Activated B cell treated with CpG ODN at 0.5 μM for 24 hours (primary cell): ENCODE measurements at regions not wholly inside any gene's neighbourhood (a gene's known extent, or its start where the extent isn't known, plus 50 kb on each side); places are given as distances from the start of the nearest gene placed in this dataset.

ENCODE experiments used
- ATAC-seq: fragments of 200-7000 bp; cut with Tn5 transposase; one replicate; pipeline ENCODE4 v1.10.0; 2021; ENCODE audit warnings: low read depth, mild to moderate bottlenecking, moderate library complexity
- CTCF ChIA-PET: fragments of 350-600 bp; sonication (Branson Sonifier 250); formaldehyde crosslinking; loops from one replicate; lab custom pipeline; 2021; ENCODE audit warnings: antibody characterized with exemption; lab: Charles Lee
- POLR2A ChIA-PET: fragments of 350-600 bp; sonication (Branson Sonifier 250); formaldehyde crosslinking; loops from one replicate; lab custom pipeline; 2021; ENCODE audit warnings: antibody characterized with exemption; lab: Charles Lee
- DNase-seq: peaks from one replicate; pipeline ENCODE4 v3.0.0; 2022
- H3K27ac Mint-ChIP-seq: one replicate; pipeline ENCODE4 v1.8.0; 2020; ENCODE audit warnings: mixed read lengths
- H3K27me3 Mint-ChIP-seq: one replicate; pipeline ENCODE4 v1.8.0; 2021; ENCODE audit warnings: mixed read lengths
- H3K36me3 Mint-ChIP-seq: one replicate; pipeline ENCODE4 v1.8.0; 2021; ENCODE audit warnings: low read depth, mixed read lengths
- H3K4me1 Mint-ChIP-seq: one replicate; pipeline ENCODE4 v1.8.0; 2021; ENCODE audit warnings: mixed read lengths
- H3K4me3 Mint-ChIP-seq: one replicate; pipeline ENCODE4 v1.8.0; 2020; ENCODE audit warnings: mild to moderate bottlenecking, mixed read lengths
- H3K9me3 Mint-ChIP-seq: one replicate; pipeline ENCODE4 v1.8.0; 2020; ENCODE audit warnings: mixed read lengths
- CTCF ChIP-seq: fragments of 200-600 bp; IDR thresholded peaks from one replicate; pipeline ENCODE4 v1.8.0; 2022; ENCODE audit warnings: antibody characterized with exemption, mild to moderate bottlenecking
- intact Hi-C: fragments of 100-400 bp; cut with micrococcal nuclease; formaldehyde crosslinking; loops from one replicate; pipeline ENCODE4 v1.15.1; 2024

GRCh38 chr6:4382362-4382853 is 247.0 kb upstream of the ECI2 start:
- intact Hi-C loops = no loop called here
- peaks cover 18% of the 10 kb centered on the region for H3K27me3 Mint-ChIP-seq
- CTCF ChIA-PET = no interaction called here
- H3K4me1 Mint-ChIP-seq = no peaks in the 10 kb centered on the region
- H3K9me3 Mint-ChIP-seq = peaks cover 23% of the 10 kb centered on the region
- POLR2A ChIA-PET = no interaction called here
- TF ChIP-seq CTCF = no peak
- H3K27ac Mint-ChIP-seq = no peak overlapping the region
- H3K4me3 Mint-ChIP-seq = no peak overlapping the region
- DNase-seq = no peak
- ATAC-seq = no peak
- H3K36me3 Mint-ChIP-seq = no peaks in the 10 kb centered on the region

- Mint-ChIP-seq H3K36me3 (no peaks in the 10 kb centered on the region), H3K27me3 (peaks cover 19% of the 10 kb centered on the region), H3K4me1 (no peaks in the 10 kb centered on the region), H3K9me3 (peaks cover 23% of the 10 kb centered on the region), H3K4me3 (no peak overlapping the region), H3K27ac (no peak overlapping the region)
- ATAC-seq (no peak), DNase-seq (no peak)
- ChIA-PET CTCF (no interaction called here), POLR2A (no interaction called here)
- intact Hi-C loops = no loop called here
- no peak for TF ChIP-seq CTCF
Observed at GRCh38 chr6:4381381-4381780, 246.0 kb upstream of the ECI2 start.

GRCh38 chr6:4380881-4381281 is 245.5 kb upstream of the ECI2 start:
- TF ChIP-seq CTCF = no peak
- Mint-ChIP-seq H3K9me3 (peaks cover 23% of the 10 kb centered on the region), H3K4me3 (no peak overlapping the region), H3K27me3 (peaks cover 19% of the 10 kb centered on the region), H3K27ac (no peak overlapping the region), H3K4me1 (no peaks in the 10 kb centered on the region), H3K36me3 (no peaks in the 10 kb centered on the region)
- CTCF ChIA-PET = no interaction called here
- POLR2A ChIA-PET = no interaction called here
- ATAC-seq (no peak), DNase-seq (no peak)
- intact Hi-C loops = no loop called here

GRCh38 chr6:4379958-4380357 is 244.6 kb upstream of the ECI2 start:
- H3K4me1 Mint-ChIP-seq = no peaks in the 10 kb centered on the region
- H3K36me3 Mint-ChIP-seq = no peaks in the 10 kb centered on the region
- no peak for TF ChIP-seq CTCF
- intact Hi-C loops = no loop called here
- ChIA-PET POLR2A (no interaction called here), CTCF (no interaction called here)
- H3K9me3 Mint-ChIP-seq = peaks cover 18% of the 10 kb centered on the region
- H3K27ac Mint-ChIP-seq = no peak overlapping the region
- DNase-seq = no peak
- no peak for ATAC-seq
- peaks cover 23% of the 10 kb centered on the region for H3K27me3 Mint-ChIP-seq
- no peak overlapping the region for H3K4me3 Mint-ChIP-seq

- TF ChIP-seq CTCF = no peak
- CTCF ChIA-PET = no interaction called here
- intact Hi-C loops = no loop called here
- H3K27ac Mint-ChIP-seq = no peak overlapping the region
- POLR2A ChIA-PET = no interaction called here
- no peak overlapping the region for H3K4me3 Mint-ChIP-seq
- H3K27me3 Mint-ChIP-seq = peaks cover 23% of the 10 kb centered on the region
- H3K36me3 Mint-ChIP-seq = no peaks in the 10 kb centered on the region
- no peaks in the 10 kb centered on the region for H3K4me1 Mint-ChIP-seq
- H3K9me3 Mint-ChIP-seq = peaks cover 9% of the 10 kb centered on the region
- DNase-seq = no peak
- no peak for ATAC-seq
Observed at GRCh38 chr6:4378319-4378996, 243.1 kb upstream of the ECI2 start.
